GM20431 (cell line): ENCODE measurements at regions not wholly inside any gene's neighbourhood (a gene's known extent, or its start where the extent isn't known, plus 50 kb on each side); places are given as distances from the start of the nearest gene placed in this dataset.

Source experiments
- in situ Hi-C: fragments of 300-500 bp; cut with MseI, MboI; formaldehyde crosslinking; loops from one replicate; pipeline ENCODE4 v1.15.0; 2020; ENCODE audit warnings: low sequenced_read_pairs; ENCODE audit not compliant: unreplicated experiment

DNA sequence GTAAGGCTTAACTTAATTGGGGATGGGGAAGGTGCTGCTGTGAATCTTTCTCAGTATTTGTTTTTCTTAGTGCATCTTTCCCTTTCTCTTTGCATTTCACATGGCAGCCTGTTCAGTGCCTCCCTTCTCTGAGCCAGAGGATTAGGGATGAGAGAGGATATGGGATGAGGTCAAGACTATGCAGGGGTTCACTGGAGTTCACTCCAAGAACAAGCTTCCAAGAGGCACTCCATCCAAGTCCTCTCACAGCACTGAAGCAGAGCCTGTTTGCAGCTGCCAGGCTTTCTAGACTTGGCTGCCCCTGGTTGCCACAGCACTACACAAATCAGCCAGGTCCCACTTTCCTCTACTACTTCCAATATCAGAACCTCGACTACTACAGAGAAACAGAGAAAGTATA lies 80.3 kb upstream of the GYPC start:
- in situ Hi-C loops = no loop called here

DNA sequence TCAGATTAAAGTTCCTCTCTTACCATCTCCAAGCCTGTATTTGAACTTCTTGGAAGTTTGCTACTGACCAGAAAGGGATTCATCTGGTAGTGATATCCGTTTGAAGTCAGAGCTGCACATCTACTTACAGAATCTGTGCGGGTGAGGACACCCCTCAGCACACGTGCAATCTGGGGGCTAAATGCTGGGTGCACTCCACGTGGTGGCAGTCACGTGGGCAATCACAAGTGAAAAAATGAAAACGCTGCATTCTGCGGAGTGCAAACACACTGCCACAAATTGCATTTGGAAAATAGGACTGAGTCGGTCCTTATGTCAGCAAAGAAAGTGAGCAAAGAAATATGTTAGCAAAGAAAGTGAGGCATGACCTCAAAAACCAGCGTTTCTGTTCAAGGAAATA lies 76.1 kb upstream of the GYPC start:
- in situ Hi-C loops = no loop called here

DNA sequence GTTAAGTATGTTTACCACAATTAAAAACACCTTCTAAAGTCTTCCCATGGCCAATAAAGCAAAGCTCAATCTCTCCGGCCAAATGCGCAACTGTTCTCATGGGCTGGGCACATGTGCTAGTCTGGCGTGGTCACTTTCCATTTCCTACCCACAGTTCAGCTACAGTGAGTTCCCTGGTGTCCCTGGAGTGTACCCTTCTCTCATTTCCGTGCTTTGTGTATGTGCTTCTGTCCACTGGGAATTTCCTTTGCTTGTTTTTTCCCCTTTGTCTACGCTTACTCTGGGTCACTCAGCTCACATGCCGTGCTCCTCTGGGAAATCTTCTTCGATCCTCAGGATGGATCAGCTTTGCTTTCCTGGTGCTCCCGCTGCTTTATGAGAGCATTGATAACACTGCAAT lies 69.6 kb upstream of the GYPC start:
- in situ Hi-C loops = no loop called here

DNA sequence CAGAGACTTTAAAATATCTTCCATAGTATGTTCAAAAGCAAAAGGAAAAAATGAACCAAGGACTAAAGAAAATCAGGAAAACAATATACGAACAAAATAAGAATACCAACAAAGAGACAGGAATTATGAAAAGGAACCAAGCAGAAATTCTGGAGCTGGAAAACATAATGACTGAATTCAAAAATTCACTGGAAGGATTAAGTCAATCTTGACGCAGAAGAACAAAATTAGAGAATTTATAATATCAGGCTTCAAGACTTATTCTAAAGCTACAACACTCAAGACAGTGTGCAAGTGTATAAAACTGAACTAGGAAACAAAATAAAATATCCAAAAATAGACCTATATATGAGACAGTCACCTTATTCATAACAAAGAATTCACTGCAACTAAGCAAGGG lies 56.9 kb upstream of the GYPC start:
- in situ Hi-C loops = no loop called here

DNA sequence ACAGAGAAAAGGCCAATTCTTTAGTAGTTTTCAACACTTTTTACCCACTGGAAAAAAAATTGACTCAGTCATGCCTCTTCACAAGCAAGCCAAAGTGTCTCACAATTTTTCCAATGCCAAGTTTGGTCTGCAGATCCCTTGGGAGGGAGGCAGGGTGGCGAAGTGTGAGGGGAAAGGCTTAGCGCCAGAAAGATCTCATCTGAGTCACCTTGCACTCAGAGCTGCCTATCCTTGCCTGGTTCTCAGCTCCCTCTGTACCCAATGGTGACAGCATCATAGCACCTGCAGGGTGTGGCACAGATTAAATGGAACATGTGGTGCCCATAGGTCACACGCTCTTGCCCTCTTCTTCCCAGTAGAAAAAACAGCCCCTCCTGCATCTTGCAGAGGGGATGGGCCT lies 55.2 kb upstream of the GYPC start:
- in situ Hi-C loops = no loop called here

DNA sequence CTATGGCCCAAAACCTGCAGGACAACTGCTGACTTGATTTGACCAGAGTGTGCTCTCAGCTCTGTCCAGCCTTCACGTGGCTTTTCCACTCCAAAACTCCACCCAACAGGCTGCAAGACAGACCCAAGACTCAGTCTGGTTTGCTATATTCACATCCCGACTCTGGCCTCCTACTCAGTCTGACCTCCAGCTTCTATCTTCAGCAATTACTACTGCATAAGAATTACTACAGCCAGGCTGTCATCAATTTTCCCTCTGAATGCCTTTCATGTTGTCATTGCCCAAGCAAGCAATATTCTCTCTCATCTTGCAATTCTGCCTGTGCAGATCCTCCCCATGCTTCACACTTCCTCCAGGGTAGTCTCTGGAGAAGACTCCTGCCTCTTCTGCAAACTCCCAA lies 53.6 kb upstream of the GYPC start:
- in situ Hi-C loops = no loop called here
